HG03064 (cell line): ENCODE measurements at regions not wholly inside any gene's neighbourhood (a gene's known extent, or its start where the extent isn't known, plus 50 kb on each side); places are given as distances from the start of the nearest gene placed in this dataset.

Experiments used
- ATAC-seq: cut with Tn5 transposase; IDR thresholded peaks from one replicate; pipeline ENCODE4 v1.9.1; 2021; ENCODE audit warnings: low read depth; ENCODE audit not compliant: unreplicated experiment

- ATAC-seq, result no peak
Measured at GRCh38 chr2:126990200-126990599, 91.5 kb downstream of the TEX51 start.

- no peak for ATAC-seq
Measured at GRCh38 chr2:126990605-126991532, 92.2 kb downstream of the TEX51 start.

GRCh38 chr2:126994340-126994777, 95.7 kb downstream of the TEX51 start:
- ATAC-seq, result no peak

GRCh38 chr2:126995621-126996377, 97.1 kb downstream of the TEX51 start:
- ATAC-seq, result no peak

GRCh38 chr2:126996378-126996699, 97.6 kb downstream of the TEX51 start:
- ATAC-seq, result no peak
